Upper lobe of left lung (tissue), 6 donors: ENCODE measurements at regions not wholly inside any gene's neighbourhood (a gene's known extent, or its start where the extent isn't known, plus 50 kb on each side); places are given as distances from the start of the nearest gene placed in this dataset.
A peak's percentile ranks its signal among the peaks of the same experiment; 100 is the strongest.
"Not testable (repeated sequence)": the region's sequence is repeated elsewhere in the genome, so short reads cannot be mapped to it uniquely, and the experiment has no call there.

ENCODE experiments used
- ATAC-seq, 2 donors: fragments of 200-7000 bp; cut with Tn5 transposase; one replicate each; pipeline ENCODE4 v1.9.1; 2022; ENCODE audit warnings: mild to moderate bottlenecking in 2 of 2, moderate library complexity in 2 of 2; ENCODE audit not compliant: low FRiP score in 2 of 2
- DNase-seq, 2 donors: peaks; one replicate each; pipeline ENCODE4 v3.0.0-alpha.2; 2019 to 2020
- H3K27ac ChIP-seq, 4 donors: fragments of 200-600 bp; sonication (generic); one replicate each; pipeline ENCODE4 v1.5.1; 2016 to 2019
- H3K27me3 ChIP-seq, 4 donors: fragments of 200-600 bp; sonication (generic); one replicate each; pipeline ENCODE4 v1.5.1; 2017 to 2019
- H3K36me3 ChIP-seq, 4 donors: fragments of 200-600 bp; sonication (generic); one replicate each; pipeline ENCODE4 v1.5.1; 2016 to 2019
- H3K4me1 ChIP-seq, 4 donors: fragments of 200-600 bp; sonication (generic); one replicate each; pipeline ENCODE4 v1.5.1; 2018 to 2019
- H3K4me3 ChIP-seq, 4 donors: fragments of 200-600 bp; sonication (generic); one replicate each; pipeline ENCODE4 v1.5.1; 2017 to 2019; ENCODE audit warnings: mild to moderate bottlenecking in 2 of 4, moderate library complexity in 1 of 4
- H3K9me3 ChIP-seq, 4 donors: fragments of 200-600 bp; sonication (generic); one replicate each; pipeline ENCODE4 v1.5.1; 2018 to 2019
- CTCF ChIP-seq, 6 experiments: fragments of 450-650 bp in 4 of 6; fragments of 200-600 bp in 2 of 6; sonication (generic) in 2 of 6; IDR thresholded peaks; one replicate each; pipeline ENCODE4 v1.5.1; 2016 to 2019; ENCODE audit warnings: antibody characterized with exemption in 6 of 6
- EP300 ChIP-seq, 4 donors: sonication (generic); formaldehyde crosslinking; IDR thresholded peaks; one replicate each; pipeline ENCODE4 v1.5.1; 2017; ENCODE audit warnings: antibody characterized with exemption in 4 of 4, control low read depth in 2 of 4
- POLR2A ChIP-seq, 4 donors: fragments of 450-650 bp; IDR thresholded peaks; one replicate each; pipeline ENCODE4 v1.5.1; 2016 to 2017; ENCODE audit warnings: antibody characterized with exemption in 4 of 4, mild to moderate bottlenecking in 2 of 4
- POLR2AphosphoS5 ChIP-seq, 2 donors: sonication (generic); formaldehyde crosslinking; IDR thresholded peaks; one replicate each; pipeline ENCODE4 v1.5.1; 2017; ENCODE audit warnings: antibody characterized with exemption in 2 of 2
- WGBS, 2 donors: methylation state at CpG; one replicate each; pipeline ENCODE4 v1.1.5; 2017 to 2018; 5-methylcytosine and 5-hydroxymethylcytosine counted together
- donor health status: DM: no; HTN: no; CAD: no; lungs with moderate emphysema.
- donor health status: DM: no; HTN: yes; CAD: no; lungs with severe emphysema.

DNA sequence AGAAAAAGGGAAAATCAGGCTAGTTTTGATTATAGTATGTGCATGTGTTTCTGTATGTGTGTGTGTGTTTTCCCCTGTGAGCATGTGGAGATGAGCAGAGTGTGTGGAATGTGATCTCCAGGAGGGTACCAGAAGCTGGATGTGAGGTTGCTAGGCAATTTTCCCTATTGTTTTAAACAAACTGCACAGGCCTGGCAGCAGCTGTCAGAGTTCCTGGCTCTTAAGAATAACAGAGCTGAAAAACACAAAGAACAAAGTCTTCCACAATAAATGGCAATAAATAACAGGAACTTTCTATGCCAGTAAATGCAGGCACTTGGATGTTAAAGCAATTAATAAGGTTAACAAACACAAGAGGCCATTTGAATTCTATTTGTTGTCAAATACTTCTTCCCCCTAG lies 344.6 kb upstream of the CTSO start:
- Histone ChIP-seq H3K27me3 (no peaks in the 10 kb centered on the region), H3K4me3 (no peak overlapping the region), H3K36me3 (no peaks in the 10 kb centered on the region), H3K9me3 (no peaks in the 10 kb centered on the region), H3K4me1 (no peaks in the 10 kb centered on the region), H3K27ac (no peak overlapping the region)
- no peak for DNase-seq
- TF ChIP-seq EP300 (IDR thresholded peaks at IDR 0.05), result no peak
- TF ChIP-seq POLR2AphosphoS5 (IDR thresholded peaks at IDR 0.05), result no peak
- no peak for TF ChIP-seq POLR2A (IDR thresholded peaks at IDR 0.05)
- no peak for TF ChIP-seq CTCF (IDR thresholded peaks at IDR 0.05)
- ATAC-seq, result peak in 1 of 2 donors; percentile 59

- no peak for DNase-seq
- no peak overlapping the region for H3K27ac ChIP-seq
These were observed 342.1 kb upstream of the CTSO start for GRCh38 chr4:156295676-156296195.

GRCh38 chr4:156294577-156294976 lies 340.9 kb upstream of the CTSO start:
- Histone ChIP-seq H3K9me3 (no peaks in the 10 kb centered on the region), H3K4me1 (no peaks in the 10 kb centered on the region), H3K27ac (no peak overlapping the region), H3K27me3 (no peaks in the 10 kb centered on the region), H3K36me3 (no peaks in the 10 kb centered on the region), H3K4me3 (no peak overlapping the region)
- DNase-seq (peak in 1 of 2 donors; percentile 21), ATAC-seq (peak in 1 of 2 donors; percentile 56)
- WGBS, 2 donors, result 16 to 23% methylated on average over 2 of the region's 2 CpGs
- TF ChIP-seq POLR2AphosphoS5 (IDR thresholded peaks at IDR 0.05), result no peak
- TF ChIP-seq EP300 (IDR thresholded peaks at IDR 0.05), result no peak
- TF ChIP-seq CTCF (IDR thresholded peaks at IDR 0.05), result peak in 1 of 6 experiments; percentile 9
- no peak for TF ChIP-seq POLR2A (IDR thresholded peaks at IDR 0.05)

More at GRCh38 chr4:156295676-156296195, 342.1 kb upstream of the CTSO start:
- TF ChIP-seq POLR2AphosphoS5 (IDR thresholded peaks at IDR 0.05), result no peak
- Histone ChIP-seq H3K36me3 (no peaks in the 10 kb centered on the region), H3K4me1 (no peaks in the 10 kb centered on the region), H3K9me3 (no peaks in the 10 kb centered on the region), H3K27me3 (no peaks in the 10 kb centered on the region), H3K4me3 (no peak overlapping the region)
- no peak for ATAC-seq
- WGBS, 2 donors, result 49 to 56% methylated on average over 1 of the region's 1 CpG

- no peak overlapping the region for H3K4me3 ChIP-seq
- ATAC-seq, result no peak
- H3K27me3 ChIP-seq, result no peaks in the 10 kb centered on the region
- no peak for DNase-seq
- H3K27ac ChIP-seq, result no peak overlapping the region
- H3K9me3 ChIP-seq, result no peaks in the 10 kb centered on the region
- H3K4me1 ChIP-seq, result no peaks in the 10 kb centered on the region
- no peaks in the 10 kb centered on the region for H3K36me3 ChIP-seq
- TF ChIP-seq POLR2A (IDR thresholded peaks at IDR 0.05) (no peak), POLR2AphosphoS5 (IDR thresholded peaks at IDR 0.05) (no peak)
- WGBS, 2 donors, result 78 to 79% methylated on average over 1 of the region's 1 CpG
These were observed 340.1 kb upstream of the CTSO start for GRCh38 chr4:156293657-156294297.

- no peaks in the 10 kb centered on the region for H3K9me3 ChIP-seq
- 13 to 21% methylated on average over 1 of the region's 1 CpG for WGBS, 2 donors
- ATAC-seq (no peak), DNase-seq (no peak)
- no peaks in the 10 kb centered on the region for H3K4me1 ChIP-seq
- no peak overlapping the region for H3K4me3 ChIP-seq
- no peak overlapping the region for H3K27ac ChIP-seq
- TF ChIP-seq POLR2A (IDR thresholded peaks at IDR 0.05), result no peak
- no peak for TF ChIP-seq POLR2AphosphoS5 (IDR thresholded peaks at IDR 0.05)
- TF ChIP-seq CTCF (IDR thresholded peaks at IDR 0.05), result no peak
- TF ChIP-seq EP300 (IDR thresholded peaks at IDR 0.05), result no peak
- H3K27me3 ChIP-seq, result no peaks in the 10 kb centered on the region
- H3K36me3 ChIP-seq, result no peaks in the 10 kb centered on the region
These were observed 337.7 kb upstream of the CTSO start for GRCh38 chr4:156291317-156291716.

DNA sequence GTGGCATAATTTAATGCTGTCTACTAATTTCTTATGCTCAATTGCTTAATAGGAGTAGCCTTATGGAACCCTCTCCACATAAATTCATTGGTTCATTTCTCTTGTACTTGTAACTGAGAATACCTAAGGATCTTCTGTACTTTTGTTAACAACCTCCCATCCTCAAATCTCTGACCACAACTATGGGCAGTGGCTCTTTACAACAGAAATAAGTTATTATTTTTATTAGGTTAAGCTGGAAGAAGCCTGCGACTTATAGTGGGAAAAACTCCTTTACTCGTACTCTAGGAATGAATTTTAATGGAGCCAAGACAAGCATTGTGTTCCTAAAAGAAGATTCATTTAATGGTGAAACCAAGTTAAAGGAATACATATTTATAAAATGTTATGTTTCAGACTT lies 337.1 kb upstream of the CTSO start:
- Histone ChIP-seq H3K36me3 (no peaks in the 10 kb centered on the region), H3K4me3 (no peak overlapping the region), H3K9me3 (no peaks in the 10 kb centered on the region), H3K27me3 (no peaks in the 10 kb centered on the region), H3K4me1 (no peaks in the 10 kb centered on the region), H3K27ac (no peak overlapping the region)
- TF ChIP-seq EP300 (IDR thresholded peaks at IDR 0.05) (no peak), POLR2AphosphoS5 (IDR thresholded peaks at IDR 0.05) (no peak), CTCF (IDR thresholded peaks at IDR 0.05) (no peak), POLR2A (IDR thresholded peaks at IDR 0.05) (no peak)
- no peak for DNase-seq
- ATAC-seq, result no peak
- 70 to 76% methylated on average over 2 of the region's 2 CpGs for WGBS, 2 donors

GRCh38 chr4:156290026-156290425 lies 336.4 kb upstream of the CTSO start:
- H3K27me3 ChIP-seq, H3K4me1 ChIP-seq, H3K4me3 ChIP-seq, ATAC-seq, H3K36me3 ChIP-seq, H3K9me3 ChIP-seq, H3K27ac ChIP-seq: not testable (repeated sequence)
- DNase-seq, result peak in 1 of 2 donors; percentile 49
- 89 to 91% methylated on average over 14 to 19 of the region's 19 CpGs for WGBS, 2 donors
